Activated naive CD4-positive, alpha-beta T cell treated with anti-CD3 and anti-CD28 coated beads, Interleukin-2, amount 10 ng/mL, durations not matched to agents 7 days and 5 days (primary cell): ENCODE measurements at regions not wholly inside any gene's neighbourhood (a gene's known extent, or its start where the extent isn't known, plus 50 kb on each side); places are given as distances from the start of the nearest gene placed in this dataset.

ENCODE experiments used
- CTCF ChIA-PET: fragments of 350-600 bp; sonication (Branson Sonifier 250); formaldehyde crosslinking; loops from one replicate; lab custom pipeline; 2021; ENCODE audit warnings: antibody characterized with exemption; lab: Charles Lee
- DNase-seq: peaks from one replicate; pipeline ENCODE4 v3.0.0-alpha.2; 2020
- H3K27ac Mint-ChIP-seq: one replicate; pipeline ENCODE4 v1.8.0; 2021; ENCODE audit warnings: mild to moderate bottlenecking, moderate library complexity, mixed read lengths
- H3K27me3 Mint-ChIP-seq: one replicate; pipeline ENCODE4 v1.8.0; 2021; ENCODE audit warnings: mild to moderate bottlenecking, mixed read lengths
- H3K36me3 Mint-ChIP-seq: one replicate; pipeline ENCODE4 v1.8.0; 2021; ENCODE audit warnings: mixed read lengths
- H3K4me1 Mint-ChIP-seq: one replicate; pipeline ENCODE4 v1.8.0; 2021; ENCODE audit warnings: mixed read lengths
- H3K4me3 Mint-ChIP-seq: one replicate; pipeline ENCODE4 v1.8.0; 2021; ENCODE audit warnings: mild to moderate bottlenecking, moderate library complexity, mixed read lengths
- H3K9me3 Mint-ChIP-seq: one replicate; pipeline ENCODE4 v1.8.0; 2021; ENCODE audit warnings: mixed read lengths

- Mint-ChIP-seq H3K4me3 (peak overlapping the region; percentile 61), H3K36me3 (peaks cover 16% of the 10 kb centered on the region), H3K27ac (peak overlapping the region; percentile 99), H3K9me3 (peaks cover 10% of the 10 kb centered on the region), H3K4me1 (peaks cover 64% of the 10 kb centered on the region), H3K27me3 (peaks cover 8% of the 10 kb centered on the region)
- CTCF ChIA-PET = interaction anchor here (1.2 to 3.1 kb wide), 9 partner anchors 12 to 205 kb away, joined by 3 to 31 read pairs (median 3); partner anchors contain the start of gene PFKFB3
- DNase-seq = peak; percentile 89
These were observed 145.6 kb downstream of the PFKFB3 start for GRCh38 chr10:6348096-6348874.

- Mint-ChIP-seq H3K27ac (peak overlapping the region; percentile 47), H3K4me1 (peaks cover 55% of the 10 kb centered on the region), H3K36me3 (peaks cover 12% of the 10 kb centered on the region), H3K9me3 (peaks cover 10% of the 10 kb centered on the region), H3K4me3 (no peak overlapping the region), H3K27me3 (peaks cover 5% of the 10 kb centered on the region)
- DNase-seq = no peak
- CTCF ChIA-PET = interaction anchor here (0.7 to 1.6 kb wide), 3 partner anchors 56 to 75 kb away, joined by 3 to 5 read pairs (median 3); no protein-coding TSS in a partner anchor
These were observed 147.3 kb downstream of the PFKFB3 start for GRCh38 chr10:6349846-6350535.

GRCh38 chr10:6350609-6351008, 147.9 kb downstream of the PFKFB3 start:
- H3K36me3 Mint-ChIP-seq = peaks cover 10% of the 10 kb centered on the region
- no peak for DNase-seq
- peaks cover 50% of the 10 kb centered on the region for H3K4me1 Mint-ChIP-seq
- H3K4me3 Mint-ChIP-seq = no peak overlapping the region
- CTCF ChIA-PET = no interaction called here
- no peaks in the 10 kb centered on the region for H3K27me3 Mint-ChIP-seq
- H3K27ac Mint-ChIP-seq = peak overlapping the region; percentile 38
- peaks cover 12% of the 10 kb centered on the region for H3K9me3 Mint-ChIP-seq

- H3K9me3 Mint-ChIP-seq = peaks cover 13% of the 10 kb centered on the region
- no peak overlapping the region for H3K4me3 Mint-ChIP-seq
- DNase-seq = no peak
- no peaks in the 10 kb centered on the region for H3K27me3 Mint-ChIP-seq
- H3K36me3 Mint-ChIP-seq = peaks cover 9% of the 10 kb centered on the region
- H3K4me1 Mint-ChIP-seq = peaks cover 41% of the 10 kb centered on the region
- CTCF ChIA-PET = interaction anchor here (0.7 kb wide), 1 partner anchor 81 kb away, joined by 3 read pairs; no protein-coding TSS in a partner anchor
- no peak overlapping the region for H3K27ac Mint-ChIP-seq
These were observed 148.8 kb downstream of the PFKFB3 start for GRCh38 chr10:6351495-6351894.

DNA sequence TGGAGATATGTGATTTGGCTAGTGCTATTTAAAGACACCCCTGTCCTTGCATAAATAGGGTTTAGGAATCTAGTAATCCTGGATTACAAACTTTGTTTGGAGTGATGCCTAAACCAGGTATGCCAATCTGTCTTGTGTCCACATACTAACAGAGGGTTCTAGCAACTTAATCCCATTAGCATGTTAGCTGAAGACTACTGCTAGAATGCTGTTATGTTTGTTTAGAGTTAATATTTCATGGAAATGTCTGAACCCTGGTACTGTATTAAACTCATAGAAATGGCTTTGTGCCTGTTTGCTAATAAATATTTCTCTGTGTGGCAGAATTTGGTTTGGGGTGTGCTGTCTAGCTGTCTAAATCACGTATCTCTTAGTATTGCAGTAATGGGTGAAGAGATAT, 150.8 kb downstream of the PFKFB3 start:
- Mint-ChIP-seq H3K27me3 (no peaks in the 10 kb centered on the region), H3K4me1 (peaks cover 21% of the 10 kb centered on the region), H3K36me3 (peaks cover 12% of the 10 kb centered on the region), H3K4me3 (no peak overlapping the region), H3K27ac (no peak overlapping the region), H3K9me3 (peaks cover 22% of the 10 kb centered on the region)
- CTCF ChIA-PET = interaction anchor here (1.1 to 1.6 kb wide), 3 partner anchors 32 to 151 kb away, joined by 3 to 5 read pairs (median 3); partner anchors contain the start of gene PFKFB3
- no peak for DNase-seq

GRCh38 chr10:6354168-6354772, 151.5 kb downstream of the PFKFB3 start:
- peaks cover 14% of the 10 kb centered on the region for H3K4me1 Mint-ChIP-seq
- DNase-seq = no peak
- no peak overlapping the region for H3K27ac Mint-ChIP-seq
- no peak overlapping the region for H3K4me3 Mint-ChIP-seq
- CTCF ChIA-PET = interaction anchor here (1.1 to 1.6 kb wide), 3 partner anchors 31 to 152 kb away, joined by 3 to 5 read pairs (median 3); partner anchors contain the start of gene PFKFB3
- H3K36me3 Mint-ChIP-seq = peaks cover 14% of the 10 kb centered on the region
- no peaks in the 10 kb centered on the region for H3K27me3 Mint-ChIP-seq
- peaks cover 28% of the 10 kb centered on the region for H3K9me3 Mint-ChIP-seq

GRCh38 chr10:6356280-6356793, 153.6 kb downstream of the PFKFB3 start:
- Mint-ChIP-seq H3K4me1 (peaks cover 3% of the 10 kb centered on the region), H3K9me3 (peaks cover 38% of the 10 kb centered on the region), H3K27ac (no peak overlapping the region), H3K27me3 (no peaks in the 10 kb centered on the region), H3K4me3 (no peak overlapping the region), H3K36me3 (peaks cover 21% of the 10 kb centered on the region)
- CTCF ChIA-PET = no interaction called here
- DNase-seq = no peak

DNA sequence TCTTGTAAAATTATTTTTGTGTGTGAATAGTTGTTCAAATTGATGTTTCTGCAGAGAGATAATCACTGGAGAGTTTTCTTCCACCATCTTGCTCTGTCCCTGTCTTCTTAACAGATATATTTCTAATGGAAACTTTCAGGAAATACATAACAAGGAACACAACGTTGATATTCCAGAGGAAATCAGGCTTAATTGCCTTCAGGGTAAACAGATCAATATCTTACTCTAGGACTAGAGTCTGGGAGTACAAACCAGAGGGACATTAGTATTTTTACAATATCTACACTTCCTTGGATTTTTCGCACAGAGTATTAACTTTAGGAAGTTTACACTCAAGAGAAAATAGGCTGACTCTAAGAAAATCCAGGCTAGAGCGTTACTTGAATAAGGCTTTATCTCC, 159.1 kb downstream of the PFKFB3 start:
- peaks cover 23% of the 10 kb centered on the region for H3K36me3 Mint-ChIP-seq
- DNase-seq = no peak
- H3K4me3 Mint-ChIP-seq = no peak overlapping the region
- H3K27ac Mint-ChIP-seq = no peak overlapping the region
- peaks cover 3% of the 10 kb centered on the region for H3K4me1 Mint-ChIP-seq
- peaks cover 23% of the 10 kb centered on the region for H3K9me3 Mint-ChIP-seq
- H3K27me3 Mint-ChIP-seq = no peaks in the 10 kb centered on the region
- CTCF ChIA-PET = interaction anchor here (0.6 kb wide), 1 partner anchor 13 kb away, joined by 3 read pairs; no protein-coding TSS in a partner anchor

GRCh38 chr10:6362879-6363278, 160.1 kb downstream of the PFKFB3 start:
- H3K36me3 Mint-ChIP-seq = peaks cover 23% of the 10 kb centered on the region
- no peak for DNase-seq
- H3K4me1 Mint-ChIP-seq = peaks cover 3% of the 10 kb centered on the region
- H3K9me3 Mint-ChIP-seq = peaks cover 20% of the 10 kb centered on the region
- no peak overlapping the region for H3K27ac Mint-ChIP-seq
- peaks cover under 1% of the 10 kb centered on the region for H3K27me3 Mint-ChIP-seq
- H3K4me3 Mint-ChIP-seq = no peak overlapping the region
- CTCF ChIA-PET = interaction anchor here (0.8 kb wide), 1 partner anchor 35 kb away, joined by 3 read pairs; no protein-coding TSS in a partner anchor

- Mint-ChIP-seq H3K9me3 (peaks cover 16% of the 10 kb centered on the region), H3K4me1 (peaks cover 3% of the 10 kb centered on the region), H3K36me3 (peaks cover 19% of the 10 kb centered on the region), H3K27me3 (peaks cover 4% of the 10 kb centered on the region), H3K4me3 (no peak overlapping the region), H3K27ac (no peak overlapping the region)
- no peak for DNase-seq
- CTCF ChIA-PET = interaction anchor here (0.8 kb wide), 1 partner anchor 34 kb away, joined by 3 read pairs; no protein-coding TSS in a partner anchor
These were observed 160.8 kb downstream of the PFKFB3 start for GRCh38 chr10:6363511-6363910.

DNA sequence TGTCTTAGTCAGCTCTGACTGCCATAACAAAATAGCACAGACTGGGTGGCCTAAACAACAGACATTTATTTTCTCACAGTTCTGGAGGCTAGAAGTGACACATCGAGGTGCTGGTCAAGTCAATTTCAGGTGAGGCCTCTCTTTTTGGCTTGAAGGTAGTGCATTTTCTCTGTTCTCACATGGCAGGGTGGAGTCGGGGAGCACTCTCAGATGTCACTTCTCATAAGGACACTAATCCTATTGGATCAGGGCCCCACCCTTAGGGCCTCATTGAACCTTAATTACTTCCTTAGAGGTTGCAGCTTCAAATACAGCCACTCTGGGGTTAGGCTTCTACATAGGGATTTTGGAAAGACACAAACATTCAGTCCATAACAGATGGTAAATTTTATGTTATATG, 161.6 kb downstream of the PFKFB3 start:
- CTCF ChIA-PET = no interaction called here
- peaks cover 4% of the 10 kb centered on the region for H3K27me3 Mint-ChIP-seq
- H3K27ac Mint-ChIP-seq = no peak overlapping the region

DNA sequence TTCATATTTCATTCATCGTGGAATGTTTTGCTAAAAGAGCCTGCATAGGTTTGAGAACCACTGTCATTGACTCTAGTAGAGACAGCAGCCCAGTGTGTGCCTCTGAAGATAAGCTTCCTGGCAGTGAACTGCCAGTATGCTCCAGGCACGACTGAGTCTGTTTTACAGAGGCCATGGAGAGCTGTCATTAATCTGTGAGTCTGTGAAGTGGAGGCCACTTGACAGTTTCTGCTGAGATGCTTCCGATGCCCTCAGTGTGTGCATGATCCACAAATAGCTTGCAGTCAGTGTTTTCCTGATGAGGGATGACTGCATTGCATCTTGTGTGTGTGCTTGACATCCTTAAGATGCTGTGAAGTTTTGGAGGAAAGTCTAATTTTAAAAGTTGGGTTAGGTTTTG, 162.2 kb downstream of the PFKFB3 start:
- peaks cover 17% of the 10 kb centered on the region for H3K36me3 Mint-ChIP-seq
- no peak overlapping the region for H3K27ac Mint-ChIP-seq
- peaks cover 3% of the 10 kb centered on the region for H3K4me1 Mint-ChIP-seq
- CTCF ChIA-PET = interaction anchor here (0.5 kb wide), 1 partner anchor 13 kb away, joined by 3 read pairs; no protein-coding TSS in a partner anchor
- peaks cover 8% of the 10 kb centered on the region for H3K9me3 Mint-ChIP-seq
- no peak overlapping the region for H3K4me3 Mint-ChIP-seq
- H3K27me3 Mint-ChIP-seq = peaks cover 4% of the 10 kb centered on the region
- no peak for DNase-seq

More for the DNA sequence above, 161.6 kb downstream of the PFKFB3 start:
- H3K4me1 Mint-ChIP-seq = peaks cover 3% of the 10 kb centered on the region
- peaks cover 17% of the 10 kb centered on the region for H3K36me3 Mint-ChIP-seq
- peaks cover 10% of the 10 kb centered on the region for H3K9me3 Mint-ChIP-seq
- DNase-seq = no peak
- H3K4me3 Mint-ChIP-seq = no peak overlapping the region

- CTCF ChIA-PET = interaction anchor here (0.5 kb wide), 1 partner anchor 13 kb away, joined by 3 read pairs; no protein-coding TSS in a partner anchor
- peaks cover 4% of the 10 kb centered on the region for H3K9me3 Mint-ChIP-seq
- H3K4me3 Mint-ChIP-seq = no peak overlapping the region
- peaks cover 14% of the 10 kb centered on the region for H3K36me3 Mint-ChIP-seq
- H3K27ac Mint-ChIP-seq = no peak overlapping the region
- no peak for DNase-seq
- H3K27me3 Mint-ChIP-seq = peaks cover 4% of the 10 kb centered on the region
- peaks cover 2% of the 10 kb centered on the region for H3K4me1 Mint-ChIP-seq
These were observed 162.7 kb downstream of the PFKFB3 start for GRCh38 chr10:6365384-6365783.
